Thyroid gland (tissue), 4 donors: ENCODE measurements at regions not wholly inside any gene's neighbourhood (a gene's known extent, or its start where the extent isn't known, plus 50 kb on each side); places are given as distances from the start of the nearest gene placed in this dataset.

Source experiments
- DNase-seq, 2 donors: peaks; one replicate each; pipeline ENCODE4 v3.0.0-alpha.2; 2019
- H3K27ac ChIP-seq, 3 donors: fragments of 200-600 bp; sonication (generic); 1 replicate in 2 of 3; 2 replicates in 1 of 3; pipeline ENCODE4 v1.5.1; 2016 to 2019; ENCODE audit warnings: mild to moderate bottlenecking in 1 of 3, moderate library complexity in 1 of 3
- H3K27me3 ChIP-seq: fragments of 200-600 bp; sonication (generic); one replicate; pipeline ENCODE4 v1.5.1; 2019
- H3K36me3 ChIP-seq, 2 donors: fragments of 200-600 bp; sonication (generic); one replicate each; pipeline ENCODE4 v1.5.1; 2016 to 2019
- H3K4me1 ChIP-seq, 2 donors: fragments of 200-600 bp; sonication (generic); one replicate each; pipeline ENCODE4 v1.5.1; 2017 to 2019
- H3K4me3 ChIP-seq, 3 donors: fragments of 200-600 bp; sonication (generic); replicated peaks in 1 of 3; 1 replicate in 2 of 3; 2 replicates in 1 of 3; pipeline ENCODE4 v1.5.1; 2016; ENCODE audit warnings: mild to moderate bottlenecking in 1 of 3
- H3K9me3 ChIP-seq: fragments of 200-600 bp; sonication (generic); one replicate; pipeline ENCODE4 v1.5.1; 2017
- CTCF ChIP-seq, 6 experiments: fragments of 200-600 bp in 3 of 6; fragments of 450-650 bp in 3 of 6; sonication (generic) in 3 of 6; IDR thresholded peaks; one replicate each; pipeline ENCODE4 v1.5.1; 2016 to 2019; ENCODE audit warnings: antibody characterized with exemption in 6 of 6, mild to moderate bottlenecking in 2 of 6, inconsistent platforms in 1 of 6, moderate library complexity in 1 of 6
- POLR2A ChIP-seq, 2 donors: fragments of 450-650 bp; IDR thresholded peaks; one replicate each; pipeline ENCODE4 v1.6.1; 2017; ENCODE audit warnings: antibody characterized with exemption in 2 of 2, mild to moderate bottlenecking in 2 of 2, moderate library complexity in 1 of 2
- WGBS, 2 donors: methylation state at CpG; one replicate each; pipeline ENCODE4 v1.1.5; 2017; 5-methylcytosine and 5-hydroxymethylcytosine counted together
- intact Hi-C: fragments of 100-400 bp; cut with DNase I; formaldehyde crosslinking; loops from one replicate; pipeline ENCODE4 v1.15.1; 2023

- intact Hi-C loops = no loop called here
- H3K4me3 ChIP-seq = no peak overlapping the region
- DNase-seq = no peak
- no peaks in the 10 kb centered on the region for H3K4me1 ChIP-seq
- no peak overlapping the region for H3K27ac ChIP-seq
- H3K9me3 ChIP-seq = no peaks in the 10 kb centered on the region
- TF ChIP-seq POLR2A (IDR thresholded peaks at IDR 0.05) = no peak
- TF ChIP-seq CTCF (IDR thresholded peaks at IDR 0.05) = no peak
- no peaks in the 10 kb centered on the region for H3K36me3 ChIP-seq
- 97% methylated on average over 1 of the region's 1 CpG for WGBS, 2 donors
- no peaks in the 10 kb centered on the region for H3K27me3 ChIP-seq
Observed at GRCh38 chr16:51298800-51299199, 147.7 kb upstream of the SALL1 start.

- Histone ChIP-seq H3K9me3 (no peaks in the 10 kb centered on the region), H3K4me3 (no peak overlapping the region), H3K4me1 (no peaks in the 10 kb centered on the region), H3K27me3 (no peaks in the 10 kb centered on the region), H3K36me3 (no peaks in the 10 kb centered on the region), H3K27ac (no peak overlapping the region)
- TF ChIP-seq POLR2A (IDR thresholded peaks at IDR 0.05) (no peak), CTCF (IDR thresholded peaks at IDR 0.05) (no peak)
- intact Hi-C loops = no loop called here
- 67 to 82% methylated on average over 4 of the region's 4 CpGs for WGBS, 2 donors
- DNase-seq = no peak
Observed at GRCh38 chr16:51290442-51291285, 139.6 kb upstream of the SALL1 start.

GRCh38 chr16:51289336-51289735 is 138.3 kb upstream of the SALL1 start:
- 62 to 75% methylated on average over 3 of the region's 3 CpGs for WGBS, 2 donors
- intact Hi-C loops = no loop called here
- Histone ChIP-seq H3K4me3 (no peak overlapping the region), H3K27ac (no peak overlapping the region), H3K36me3 (no peaks in the 10 kb centered on the region), H3K27me3 (no peaks in the 10 kb centered on the region), H3K9me3 (no peaks in the 10 kb centered on the region), H3K4me1 (no peaks in the 10 kb centered on the region)
- TF ChIP-seq POLR2A (IDR thresholded peaks at IDR 0.05) (no peak), CTCF (IDR thresholded peaks at IDR 0.05) (no peak)
- no peak for DNase-seq

- H3K4me3 ChIP-seq = no peak overlapping the region
- H3K36me3 ChIP-seq = no peaks in the 10 kb centered on the region
- no peak overlapping the region for H3K27ac ChIP-seq
- intact Hi-C loops = no loop called here
- H3K9me3 ChIP-seq = no peaks in the 10 kb centered on the region
- no peak for TF ChIP-seq POLR2A (IDR thresholded peaks at IDR 0.05)
- no peak for TF ChIP-seq CTCF (IDR thresholded peaks at IDR 0.05)
- H3K27me3 ChIP-seq = no peaks in the 10 kb centered on the region
- no peaks in the 10 kb centered on the region for H3K4me1 ChIP-seq
- 70 to 71% methylated on average over 14 of the region's 14 CpGs for whole genome bisulfite sequencing, 2 donors
- DNase-seq = no peak
Observed at GRCh38 chr16:51287121-51287755, 136.2 kb upstream of the SALL1 start.

- WGBS, 2 donors = 88 to 98% methylated on average over 5 of the region's 5 CpGs
- no peaks in the 10 kb centered on the region for H3K4me1 ChIP-seq
- H3K36me3 ChIP-seq = no peaks in the 10 kb centered on the region
- H3K9me3 ChIP-seq = no peaks in the 10 kb centered on the region
- H3K4me3 ChIP-seq = no peak overlapping the region
- H3K27me3 ChIP-seq = no peaks in the 10 kb centered on the region
- no peak overlapping the region for H3K27ac ChIP-seq
- no peak for DNase-seq
- TF ChIP-seq CTCF (IDR thresholded peaks at IDR 0.05) = no peak
- TF ChIP-seq POLR2A (IDR thresholded peaks at IDR 0.05) = no peak
- intact Hi-C loops = no loop called here
Observed at GRCh38 chr16:51286272-51286671, 135.2 kb upstream of the SALL1 start.
